HG03066 (cell line): ENCODE measurements at regions not wholly inside any gene's neighbourhood (a gene's known extent, or its start where the extent isn't known, plus 50 kb on each side); places are given as distances from the start of the nearest gene placed in this dataset.
"Not testable (repeated sequence)": the region's sequence is repeated elsewhere in the genome, so short reads cannot be mapped to it uniquely, and the experiment has no call there.

ENCODE experiments used
- ATAC-seq: cut with Tn5 transposase; IDR thresholded peaks from one replicate; pipeline ENCODE4 v1.9.1; 2021; ENCODE audit warnings: low read depth; ENCODE audit not compliant: unreplicated experiment

DNA sequence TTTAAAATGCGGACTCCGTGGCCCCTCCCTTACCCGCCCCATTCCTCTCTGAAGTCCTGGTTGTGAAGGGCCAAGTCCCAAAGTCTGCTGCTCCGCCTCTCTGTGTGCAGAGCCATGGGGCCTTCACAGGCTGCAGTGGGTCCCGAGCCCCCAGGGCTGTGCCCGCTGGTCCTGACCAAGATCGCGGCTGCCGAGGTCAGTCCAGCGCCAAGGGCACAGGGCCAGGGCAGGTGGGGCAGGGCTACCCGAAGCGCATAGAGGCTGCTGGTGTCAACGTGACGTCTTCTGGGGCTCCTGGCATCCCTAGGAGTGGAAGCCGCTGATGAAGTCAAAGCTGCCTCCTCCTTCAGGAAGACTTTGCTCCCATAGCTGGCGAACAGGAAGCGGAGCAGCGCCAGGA is 858.8 kb downstream of the TUBA3C start:
- not testable (repeated sequence) for ATAC-seq

DNA sequence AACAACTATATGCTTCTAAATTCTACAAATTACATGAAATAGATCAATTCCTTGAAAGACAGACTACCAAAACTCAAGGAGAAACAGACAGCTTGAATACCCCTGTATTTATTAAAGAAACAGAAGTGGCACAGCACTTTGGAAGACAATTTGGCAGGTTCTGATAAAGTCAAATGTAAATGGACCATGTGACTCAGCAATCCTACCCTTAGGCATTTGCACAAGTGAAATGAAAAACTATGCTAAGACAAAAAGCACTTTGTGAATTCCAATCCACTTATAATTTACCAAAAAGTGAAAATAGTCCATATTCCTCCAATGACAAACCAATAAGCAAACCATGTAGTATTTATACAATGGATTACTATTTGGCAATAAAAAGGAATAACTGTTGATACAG is 862.0 kb downstream of the TUBA3C start:
- not testable (repeated sequence) for ATAC-seq

DNA sequence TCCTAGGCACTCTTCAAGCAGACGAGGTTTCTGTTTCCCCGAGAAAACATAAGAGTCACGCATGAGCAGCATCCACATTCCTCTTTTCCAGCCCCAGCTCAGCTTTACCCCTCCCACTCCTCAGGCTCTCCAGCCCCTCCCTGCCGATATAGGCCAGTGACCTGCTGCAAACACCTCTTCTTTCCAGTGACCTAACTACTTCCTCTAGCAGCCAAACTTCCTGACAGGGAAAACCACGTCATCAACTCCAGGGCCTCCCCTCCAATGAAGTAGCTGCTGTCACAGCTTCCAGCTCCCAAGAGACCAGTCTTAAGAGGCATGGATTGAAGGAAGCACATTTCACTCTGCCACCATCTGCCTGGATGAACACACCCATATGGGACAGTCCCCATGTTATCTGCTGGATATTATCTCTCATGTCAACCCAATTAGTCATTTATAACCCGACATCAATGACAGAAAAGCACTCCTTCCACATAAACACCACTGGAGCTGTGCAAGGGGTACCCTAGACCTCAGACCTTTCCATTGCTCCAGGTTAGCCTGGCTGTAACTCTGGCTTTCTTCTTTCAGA is 878.3 kb downstream of the TUBA3C start:
- ATAC-seq, result not testable (repeated sequence)

DNA sequence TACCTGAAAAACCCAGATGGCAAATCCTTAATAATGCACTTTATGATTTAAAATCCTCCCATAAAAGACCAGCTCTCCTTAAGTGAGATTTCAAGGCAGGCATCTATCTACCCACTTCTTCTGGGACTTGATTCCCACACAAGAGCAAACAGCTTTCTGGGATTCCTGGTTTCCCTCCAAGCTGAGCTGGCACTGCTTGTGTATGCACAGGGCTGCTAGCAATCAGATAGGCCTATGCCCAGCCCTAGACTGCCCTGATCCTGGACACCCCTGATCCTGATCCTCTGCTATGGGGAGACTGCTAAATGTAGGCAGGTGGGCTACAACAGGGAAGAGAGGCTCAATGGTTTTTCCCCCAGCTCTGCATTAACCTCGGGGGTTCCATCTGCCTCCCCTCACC is 880.7 kb downstream of the TUBA3C start:
- not testable (repeated sequence) for ATAC-seq

DNA sequence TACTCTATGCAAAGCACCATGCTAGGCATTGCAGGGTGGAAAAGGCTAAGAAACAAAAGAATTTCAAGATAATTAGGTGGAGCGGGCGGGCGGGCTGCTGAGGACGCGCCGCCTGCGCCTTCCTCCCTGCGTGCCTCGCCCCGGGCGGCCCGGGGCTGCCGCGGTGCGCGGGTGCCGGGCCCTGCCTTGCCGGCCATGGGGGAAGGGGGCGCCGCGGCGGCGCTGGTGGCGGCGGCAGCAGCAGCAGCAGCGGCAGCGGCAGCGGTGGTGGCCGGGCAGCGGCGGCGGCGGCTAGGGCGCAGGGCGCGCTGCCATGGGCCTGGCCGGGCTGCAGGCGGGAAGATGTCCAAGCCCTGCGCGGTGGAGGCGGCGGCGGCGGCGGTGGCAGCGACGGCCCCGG is 884.3 kb downstream of the TUBA3C start:
- ATAC-seq, result not testable (repeated sequence)

DNA sequence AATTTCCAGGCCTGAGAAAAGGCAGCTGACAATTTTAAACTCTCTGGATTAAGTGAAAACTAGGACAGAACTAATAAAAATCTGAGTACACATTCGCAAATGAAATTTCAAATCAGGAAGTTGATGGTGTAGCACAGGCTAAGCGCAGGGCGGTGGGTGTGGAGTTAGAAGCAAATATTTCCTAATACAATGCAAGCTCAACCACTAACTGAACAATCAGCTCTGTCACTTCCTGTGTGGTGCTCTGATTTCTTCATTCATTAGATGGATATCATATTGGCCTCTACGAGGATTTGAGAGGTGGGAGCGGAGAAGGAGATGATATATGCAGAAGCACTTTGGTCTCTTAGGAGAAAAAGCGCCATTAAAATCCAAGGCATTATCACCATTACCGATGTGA is 885.0 kb downstream of the TUBA3C start:
- ATAC-seq, result not testable (repeated sequence)

DNA sequence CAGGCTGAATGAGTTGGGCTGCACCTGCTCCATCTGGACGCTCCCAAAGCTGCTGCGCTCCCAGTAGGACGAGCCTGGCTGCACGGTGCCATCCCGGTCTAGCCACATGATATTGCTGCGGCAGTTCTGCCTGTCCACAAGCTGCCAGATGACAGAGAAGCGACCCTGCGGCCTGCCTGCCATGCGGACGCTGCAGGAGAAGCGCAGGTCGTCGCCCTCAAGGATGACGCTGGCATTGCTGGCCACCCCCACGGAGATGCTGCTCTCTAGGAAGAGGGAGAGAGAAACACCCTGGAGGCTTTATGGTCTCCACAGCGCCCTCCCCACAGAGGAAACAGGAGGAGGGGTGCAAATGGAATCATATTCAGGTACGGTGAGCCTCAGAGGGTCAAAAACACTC is 887.3 kb downstream of the TUBA3C start:
- not testable (repeated sequence) for ATAC-seq

DNA sequence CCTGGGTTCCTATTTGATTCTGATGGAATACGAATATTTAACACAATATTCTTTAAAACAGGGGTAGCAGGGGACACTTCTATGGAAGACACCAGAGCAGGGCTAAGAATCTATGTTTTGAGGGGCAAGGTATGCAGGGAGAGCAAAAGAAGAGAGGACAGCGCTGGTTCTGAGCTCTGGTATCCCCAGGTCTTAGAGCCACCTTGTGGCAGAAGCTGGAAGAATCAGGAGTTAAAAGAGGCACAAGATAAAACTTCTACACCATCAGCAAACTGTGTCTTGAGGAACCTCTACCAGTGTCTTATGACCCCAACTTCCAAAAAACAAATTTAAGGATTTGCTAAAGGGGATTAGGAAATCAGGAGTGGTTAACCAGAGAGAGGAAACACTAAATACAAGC is 894.8 kb downstream of the TUBA3C start:
- not testable (repeated sequence) for ATAC-seq

DNA sequence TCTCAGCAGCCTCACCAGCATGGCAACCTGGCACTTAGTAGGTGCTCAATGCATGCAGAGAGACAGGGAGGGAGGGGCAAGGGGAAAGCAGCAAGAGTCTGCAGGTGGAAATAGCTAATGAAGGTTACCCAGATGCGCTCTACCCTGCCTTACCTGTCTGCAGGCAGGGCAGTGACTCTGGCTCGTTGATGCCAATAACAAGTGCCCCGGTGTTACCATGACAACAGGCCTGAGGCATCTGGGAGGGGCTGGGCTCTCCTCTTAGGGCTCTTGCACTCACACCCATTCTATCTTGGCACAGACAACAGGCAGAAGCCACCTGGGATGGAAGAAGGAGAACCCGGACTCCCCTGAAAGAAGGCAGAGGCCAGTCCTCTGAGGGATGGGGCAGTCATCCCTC is 896.0 kb downstream of the TUBA3C start:
- ATAC-seq, result not testable (repeated sequence)

DNA sequence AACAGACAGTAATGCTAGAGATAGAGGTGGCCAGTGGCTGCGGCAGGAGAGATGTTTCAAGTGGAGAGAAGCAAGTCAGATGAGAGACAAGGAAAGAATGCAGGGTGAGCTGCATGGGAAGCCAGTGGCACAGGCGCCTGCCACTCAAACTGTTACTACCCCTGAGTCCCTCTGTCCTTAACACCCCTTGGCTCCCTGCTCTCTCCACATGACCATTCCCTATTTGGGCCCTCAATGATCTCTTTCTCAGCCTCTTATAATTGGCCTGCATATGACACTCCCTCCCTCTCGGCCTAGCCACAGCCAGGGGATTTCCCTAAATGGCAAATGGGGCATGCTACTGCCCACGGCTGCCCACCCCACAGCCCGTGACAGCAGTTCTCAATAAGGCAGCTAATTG is 897.6 kb downstream of the TUBA3C start:
- ATAC-seq, result not testable (repeated sequence)

DNA sequence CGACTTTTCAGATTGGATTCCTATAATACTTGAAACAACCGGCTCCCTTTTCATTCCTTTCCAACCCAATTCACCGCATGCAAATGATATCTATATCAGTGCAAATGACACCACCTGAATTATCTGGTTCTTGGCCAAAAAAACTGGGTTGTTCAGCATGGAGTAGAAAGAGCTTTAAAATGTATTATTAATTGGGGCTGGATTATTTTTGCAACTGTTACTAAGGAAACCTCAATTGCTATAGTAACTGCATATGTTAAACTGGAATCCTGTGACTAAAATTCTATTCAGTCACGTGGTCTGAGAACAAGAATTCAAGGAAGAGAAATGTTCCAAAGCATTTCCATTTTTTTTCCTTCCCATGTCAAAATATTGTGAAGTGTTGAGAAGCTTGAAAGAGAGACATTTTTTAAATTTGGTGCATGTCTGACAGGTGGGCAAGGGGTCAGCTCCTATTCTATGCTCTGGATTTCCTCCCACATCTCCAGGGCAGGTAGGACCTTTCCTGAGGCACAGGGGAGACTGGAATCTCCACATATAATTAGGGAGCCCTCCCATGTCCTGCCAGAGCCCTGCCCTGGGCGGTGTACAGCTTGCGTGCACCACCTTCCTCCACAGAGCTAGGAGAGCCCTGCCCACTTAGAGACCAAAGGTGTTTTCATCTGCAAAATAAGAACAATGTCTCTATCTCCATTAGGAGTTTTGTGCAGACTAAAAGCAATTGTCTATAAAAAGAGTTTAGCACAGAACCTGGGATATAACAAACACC is 899.6 kb downstream of the TUBA3C start:
- not testable (repeated sequence) for ATAC-seq

DNA sequence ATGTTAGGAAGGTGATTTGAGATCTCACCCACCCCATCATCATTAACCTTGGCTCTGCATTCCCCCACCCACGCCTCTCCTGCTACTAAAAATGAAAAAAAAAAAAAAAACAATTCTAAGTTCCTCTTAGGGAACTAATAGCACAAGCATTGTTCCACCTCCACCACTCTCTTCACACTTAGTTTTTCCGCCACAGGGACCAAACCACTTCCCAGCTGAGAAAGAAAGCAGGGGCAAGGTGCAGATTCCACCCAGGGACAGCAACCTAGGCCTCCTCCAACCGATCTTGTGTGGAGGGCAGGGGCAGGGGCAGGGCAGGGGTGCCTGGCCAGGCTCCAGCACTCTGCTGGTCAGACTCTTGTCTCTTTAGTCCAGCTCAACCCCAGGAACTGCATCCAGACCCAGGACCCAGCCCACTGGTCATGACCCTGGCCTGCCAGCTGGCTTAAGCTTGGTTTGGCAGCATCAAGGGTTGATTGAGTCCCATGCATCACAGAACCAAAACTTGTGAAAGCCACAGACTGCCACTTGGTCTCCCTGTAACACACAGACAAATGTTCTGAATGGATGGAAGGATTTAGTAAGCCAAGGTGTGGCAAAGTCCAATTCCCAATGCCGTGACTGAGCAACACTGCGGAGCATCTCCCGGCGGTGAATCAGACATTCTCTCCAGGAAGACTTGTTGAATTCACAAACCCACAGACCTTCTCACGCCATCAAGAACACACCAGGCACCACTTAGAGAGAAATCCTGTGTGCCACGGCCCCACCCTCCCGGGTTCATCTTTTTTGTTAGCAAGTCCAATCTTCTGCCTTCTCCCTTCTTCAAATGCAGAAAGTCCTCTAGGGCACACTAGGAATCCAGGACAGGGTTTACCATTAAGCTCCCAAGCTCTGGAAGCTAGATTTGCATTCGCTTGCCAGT is 900.5 kb downstream of the TUBA3C start:
- not testable (repeated sequence) for ATAC-seq

DNA sequence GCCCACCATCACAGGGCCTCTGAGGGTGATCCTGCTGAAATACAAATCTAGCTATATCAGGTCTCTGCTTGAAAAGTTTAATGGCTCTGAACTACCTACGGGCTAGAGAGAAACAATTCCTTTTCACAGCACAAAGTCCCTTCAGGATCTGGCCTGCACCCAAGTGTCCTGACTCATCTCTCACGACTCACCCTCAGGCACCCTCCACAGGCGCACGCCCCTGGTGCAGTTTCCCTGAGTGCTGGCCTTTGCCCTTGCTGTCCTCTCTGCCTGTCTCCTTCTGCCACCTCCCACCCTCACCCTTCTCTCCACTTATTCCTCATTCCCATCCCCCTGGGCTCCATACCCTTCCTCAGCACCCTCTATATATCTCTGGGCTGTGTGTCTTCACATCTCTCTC is 901.7 kb downstream of the TUBA3C start:
- ATAC-seq, result not testable (repeated sequence)

DNA sequence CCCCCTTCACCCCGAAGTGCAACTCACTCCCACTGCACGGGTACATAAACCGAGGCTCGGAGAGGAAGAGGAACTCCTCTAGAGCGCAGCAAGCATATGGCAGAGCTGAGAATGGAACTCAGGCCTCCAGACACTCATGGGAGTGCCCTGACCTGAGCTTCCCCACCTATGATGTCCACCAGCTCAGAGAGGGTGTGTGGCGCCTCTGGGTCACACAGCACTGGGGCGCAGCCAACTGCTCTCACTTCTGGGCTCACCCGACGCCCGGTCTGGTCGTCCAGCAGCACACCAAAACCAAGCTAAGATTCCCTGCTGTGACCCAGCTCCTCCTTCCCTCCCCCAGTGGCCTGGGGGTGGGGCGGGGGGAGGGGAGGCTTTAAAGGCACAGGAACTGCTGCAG is 904.3 kb downstream of the TUBA3C start:
- ATAC-seq, result not testable (repeated sequence)

DNA sequence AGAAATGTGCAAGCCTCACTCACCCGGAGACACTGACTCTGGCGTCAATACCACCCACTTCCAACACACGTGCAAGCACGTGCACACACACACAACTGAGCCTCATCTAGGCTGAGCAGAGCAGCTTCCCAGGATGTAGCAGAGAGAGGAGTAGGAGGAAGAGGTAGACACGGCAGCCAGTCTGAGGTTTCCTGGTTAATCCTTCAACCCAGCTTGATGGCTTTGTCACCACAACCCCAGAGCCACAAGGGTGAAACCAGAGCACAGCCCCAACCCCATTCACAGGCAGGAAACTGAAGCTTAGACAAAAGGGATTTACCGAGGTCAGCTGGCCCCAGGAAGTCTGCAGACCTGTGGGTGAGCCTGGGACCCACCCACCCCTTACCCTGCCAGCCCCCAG is 905.3 kb downstream of the TUBA3C start:
- not testable (repeated sequence) for ATAC-seq

DNA sequence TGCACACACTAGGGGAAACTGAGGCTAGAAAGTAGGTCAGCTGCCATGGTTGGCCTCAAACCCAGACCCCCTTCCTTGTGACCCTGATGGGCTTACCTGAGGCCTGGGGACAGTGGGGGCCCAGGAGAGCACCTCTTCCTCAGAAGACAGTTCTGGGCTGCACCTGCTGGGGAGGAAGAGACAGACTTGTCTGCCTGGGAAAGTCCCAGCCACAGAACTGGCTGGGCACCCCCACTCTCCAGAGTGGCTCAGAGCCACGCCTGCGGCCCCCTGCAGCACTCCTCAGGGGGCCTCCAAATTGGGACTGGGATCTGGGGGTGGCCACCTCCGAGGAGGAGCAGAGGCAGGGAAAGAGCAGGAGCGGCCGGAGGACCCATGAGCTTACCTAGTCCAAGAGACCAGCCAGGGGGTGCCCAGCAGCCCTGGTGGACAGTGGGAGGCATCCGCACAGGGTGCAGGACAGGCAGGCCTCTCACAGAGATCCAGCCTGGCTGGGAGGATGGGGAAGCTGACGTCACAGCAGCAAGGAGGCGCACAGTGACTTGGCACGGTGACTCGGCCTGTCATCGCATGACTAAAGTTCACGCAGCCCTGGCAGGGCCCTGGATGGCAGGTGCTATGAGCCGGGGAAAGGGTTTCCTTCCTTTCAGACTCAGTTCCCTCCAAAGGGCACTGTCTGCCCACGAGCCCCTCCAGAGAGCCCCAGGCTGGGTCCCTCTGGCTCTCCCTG is 907.7 kb downstream of the TUBA3C start:
- ATAC-seq, result not testable (repeated sequence)

DNA sequence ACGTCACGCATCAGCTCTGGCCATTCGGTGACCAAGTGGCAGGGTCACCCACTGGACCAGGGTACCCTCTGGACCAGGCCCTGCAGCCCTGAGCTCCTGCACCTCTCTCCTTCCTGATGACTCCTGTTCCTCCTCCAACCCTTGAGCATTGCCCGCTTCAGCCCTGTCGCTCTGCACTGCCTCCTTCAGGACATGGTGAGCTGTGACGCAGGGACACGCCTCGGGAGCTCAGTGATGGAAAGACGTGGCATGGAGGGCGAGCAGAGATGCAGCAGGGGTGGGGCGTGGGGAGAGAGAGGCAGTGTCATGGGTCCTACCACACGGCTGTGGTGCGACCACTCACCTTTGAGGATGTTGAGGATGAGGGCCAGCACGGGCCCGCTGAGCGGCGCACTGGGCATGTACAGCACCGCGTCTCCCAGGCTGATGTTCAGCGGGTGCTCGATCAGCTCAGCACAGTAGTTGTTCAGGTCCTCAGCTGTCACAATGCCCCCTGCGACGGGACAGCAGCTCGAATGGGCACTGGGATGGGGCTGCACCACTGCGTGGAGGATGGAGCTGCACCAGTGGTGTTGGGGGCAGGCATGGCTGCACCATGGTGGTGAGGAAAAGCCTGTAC is 922.7 kb downstream of the TUBA3C start:
- not testable (repeated sequence) for ATAC-seq

DNA sequence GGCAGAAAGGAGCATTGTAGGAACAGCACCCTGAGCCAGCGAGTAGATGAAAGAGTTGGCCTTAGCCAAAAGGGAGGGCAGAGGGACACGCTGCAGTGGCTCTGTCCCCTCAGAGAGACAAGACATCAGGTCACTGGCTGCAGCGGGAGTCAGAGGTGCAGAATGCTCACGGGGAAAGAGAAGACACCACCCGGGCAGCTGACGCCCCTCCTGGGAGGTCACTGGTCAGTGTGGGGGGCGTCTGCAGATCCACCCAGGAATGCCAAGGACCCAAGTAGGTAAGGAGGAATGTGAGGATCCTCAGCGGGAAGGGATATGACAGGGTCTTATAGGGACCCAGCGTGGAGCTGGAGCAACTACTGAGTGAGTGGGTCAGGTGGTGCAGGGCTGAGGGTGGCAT is 923.9 kb downstream of the TUBA3C start:
- ATAC-seq, result not testable (repeated sequence)

DNA sequence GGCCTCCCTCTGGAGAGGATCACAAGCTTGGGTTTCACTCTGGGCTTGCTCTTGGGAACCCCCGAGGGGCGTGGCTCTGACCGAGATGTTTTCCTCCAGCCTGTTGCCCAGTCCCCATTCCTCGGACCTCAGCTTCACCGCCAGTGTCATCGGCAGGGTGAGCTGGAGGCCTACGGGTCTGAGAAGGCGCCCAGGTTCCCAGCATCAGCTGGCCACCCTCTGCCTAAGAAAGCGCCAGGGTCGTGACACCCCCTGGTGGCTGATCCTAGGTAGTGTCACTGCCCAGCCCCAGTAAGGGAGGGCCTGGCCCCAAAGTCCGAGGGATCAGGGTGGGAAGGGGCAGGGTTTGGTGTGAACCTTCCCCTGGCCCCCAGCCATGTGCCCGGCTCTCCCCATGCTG is 928.8 kb downstream of the TUBA3C start:
- not testable (repeated sequence) for ATAC-seq
